ENCODE measurements at regions not wholly inside any gene's neighbourhood (a gene's known extent, or its start where the extent isn't known, plus 50 kb on each side); places are given as distances from the start of the nearest gene placed in this dataset.
"Not testable (repeated sequence)": the region's sequence is repeated elsewhere in the genome, so short reads cannot be mapped to it uniquely, and the experiment has no call there.

GRCh38 chr4:188992706-188993105 lies 853.5 kb downstream of the TRIML1 start:
- H3K4me3 ChIP-seq (ENCODE audit: low read depth, low read length), result no peak overlapping the region

GRCh38 chr4:188993871-188994270 lies 854.6 kb downstream of the TRIML1 start:
- H3K4me3 ChIP-seq (ENCODE audit: low read depth, low read length), result no peak overlapping the region

GRCh38 chr4:189001283-189001970 lies 862.2 kb downstream of the TRIML1 start:
- H3K4me3 ChIP-seq (ENCODE audit: low read depth, low read length), result no peak overlapping the region

- no peak overlapping the region for H3K4me3 ChIP-seq (ENCODE audit: low read depth, low read length)
These were observed 862.8 kb downstream of the TRIML1 start for GRCh38 chr4:189001971-189002450.

GRCh38 chr4:189002475-189002874 lies 863.2 kb downstream of the TRIML1 start:
- H3K4me3 ChIP-seq (ENCODE audit: low read depth, low read length), result no peak overlapping the region

- not testable (repeated sequence) for H3K4me3 ChIP-seq (ENCODE audit: low read depth, low read length)
These were observed 871.4 kb downstream of the TRIML1 start for GRCh38 chr4:189010452-189011217.

GRCh38 chr4:189021831-189022230 lies 882.6 kb downstream of the TRIML1 start:
- H3K4me3 ChIP-seq (ENCODE audit: low read depth, low read length), result no peak overlapping the region

GRCh38 chr4:189022440-189023035 lies 883.3 kb downstream of the TRIML1 start:
- no peak overlapping the region for H3K4me3 ChIP-seq (ENCODE audit: low read depth, low read length)

- no peak overlapping the region for H3K4me3 ChIP-seq (ENCODE audit: low read depth, low read length)
These were observed 890.8 kb downstream of the TRIML1 start for GRCh38 chr4:189029976-189030504.

- H3K4me3 ChIP-seq (ENCODE audit: low read depth, low read length), result no peak overlapping the region
These were observed 893.5 kb downstream of the TRIML1 start for GRCh38 chr4:189032606-189033338.

GRCh38 chr4:189033801-189034347 lies 894.6 kb downstream of the TRIML1 start:
- no peak overlapping the region for H3K4me3 ChIP-seq (ENCODE audit: low read depth, low read length)

GRCh38 chr4:189035091-189035490 lies 895.9 kb downstream of the TRIML1 start:
- no peak overlapping the region for H3K4me3 ChIP-seq (ENCODE audit: low read depth, low read length)

GRCh38 chr4:189035654-189036053 lies 896.4 kb downstream of the TRIML1 start:
- no peak overlapping the region for H3K4me3 ChIP-seq (ENCODE audit: low read depth, low read length)

- H3K4me3 ChIP-seq (ENCODE audit: low read depth, low read length), result no peak overlapping the region
These were observed 897.7 kb downstream of the TRIML1 start for GRCh38 chr4:189036906-189037305.

- H3K4me3 ChIP-seq (ENCODE audit: low read depth, low read length), result no peak overlapping the region
These were observed 894.0 kb upstream of the FRG1 start for GRCh38 chr4:189046642-189047041.

GRCh38 chr4:189048119-189048518 lies 892.6 kb upstream of the FRG1 start:
- H3K4me3 ChIP-seq (ENCODE audit: low read depth, low read length), result no peak overlapping the region

GRCh38 chr4:189049682-189050081 lies 891.0 kb upstream of the FRG1 start:
- H3K4me3 ChIP-seq (ENCODE audit: low read depth, low read length), result no peak overlapping the region

- H3K4me3 ChIP-seq (ENCODE audit: low read depth, low read length), result no peak overlapping the region
These were observed 890.0 kb upstream of the FRG1 start for GRCh38 chr4:189050643-189051042.

GRCh38 chr4:189053621-189054020 lies 887.1 kb upstream of the FRG1 start:
- H3K4me3 ChIP-seq (ENCODE audit: low read depth, low read length), result no peak overlapping the region

GRCh38 chr4:189060104-189060503 lies 880.6 kb upstream of the FRG1 start:
- no peak overlapping the region for H3K4me3 ChIP-seq (ENCODE audit: low read depth, low read length)

All from iPS-11a (cell line).